ENCODE measurements at regions not wholly inside any gene's neighbourhood (a gene's known extent, or its start where the extent isn't known, plus 50 kb on each side); places are given as distances from the start of the nearest gene placed in this dataset.

DNA sequence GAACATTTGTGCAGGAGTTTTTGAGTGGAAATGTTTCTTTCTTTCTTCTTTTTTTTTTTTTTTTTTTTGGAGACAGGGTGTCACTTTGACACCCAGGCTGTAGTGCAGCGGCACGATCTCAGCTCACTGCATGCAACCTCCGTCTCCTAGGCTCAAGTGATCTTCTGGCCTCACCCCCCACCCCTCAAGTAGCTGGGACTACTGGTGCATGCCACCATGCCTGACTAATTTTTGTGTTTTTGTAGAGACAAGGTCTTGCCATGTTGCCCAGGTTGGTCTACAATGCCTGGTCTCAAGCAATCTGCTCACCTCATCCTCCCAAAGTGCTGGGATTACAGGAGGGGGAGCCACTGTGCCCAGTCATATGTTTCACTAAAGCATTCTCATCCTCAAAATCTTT lies 69.2 kb upstream of the BCAT1 start:
- TF ChIP-seq, protein P1, sequence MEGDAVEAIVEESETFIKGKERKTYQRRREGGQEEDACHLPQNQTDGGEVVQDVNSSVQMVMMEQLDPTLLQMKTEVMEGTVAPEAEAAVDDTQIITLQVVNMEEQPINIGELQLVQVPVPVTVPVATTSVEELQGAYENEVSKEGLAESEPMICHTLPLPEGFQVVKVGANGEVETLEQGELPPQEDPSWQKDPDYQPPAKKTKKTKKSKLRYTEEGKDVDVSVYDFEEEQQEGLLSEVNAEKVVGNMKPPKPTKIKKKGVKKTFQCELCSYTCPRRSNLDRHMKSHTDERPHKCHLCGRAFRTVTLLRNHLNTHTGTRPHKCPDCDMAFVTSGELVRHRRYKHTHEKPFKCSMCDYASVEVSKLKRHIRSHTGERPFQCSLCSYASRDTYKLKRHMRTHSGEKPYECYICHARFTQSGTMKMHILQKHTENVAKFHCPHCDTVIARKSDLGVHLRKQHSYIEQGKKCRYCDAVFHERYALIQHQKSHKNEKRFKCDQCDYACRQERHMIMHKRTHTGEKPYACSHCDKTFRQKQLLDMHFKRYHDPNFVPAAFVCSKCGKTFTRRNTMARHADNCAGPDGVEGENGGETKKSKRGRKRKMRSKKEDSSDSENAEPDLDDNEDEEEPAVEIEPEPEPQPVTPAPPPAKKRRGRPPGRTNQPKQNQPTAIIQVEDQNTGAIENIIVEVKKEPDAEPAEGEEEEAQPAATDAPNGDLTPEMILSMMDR (conservative IDR thresholded peaks at IDR 0.05 in 1 of 2, IDR thresholded peaks at IDR 0.05 in 1 of 2; ENCODE audit: low read depth in 1 of 2, low read length in 2 of 2) = no peak
- no peak for TF ChIP-seq EZH2 (IDR thresholded peaks at IDR 0.05; ENCODE audit: low read length, missing control alignments)

Data from fibroblast of lung (primary cell).